Mucosa of gallbladder (tissue), 1 donor: ENCODE measurements at regions not wholly inside any gene's neighbourhood (a gene's known extent, or its start where the extent isn't known, plus 50 kb on each side); places are given as distances from the start of the nearest gene placed in this dataset.
"Not testable (repeated sequence)": the region's sequence is repeated elsewhere in the genome, so short reads cannot be mapped to it uniquely, and the experiment has no call there.

Experiments
- DNase-seq: peaks from one replicate; pipeline ENCODE4 v3.0.0-alpha.2; 2020; ENCODE audit warnings: low spot score
- donor health status: DM: no; HTN: no; CAD: no.

DNA sequence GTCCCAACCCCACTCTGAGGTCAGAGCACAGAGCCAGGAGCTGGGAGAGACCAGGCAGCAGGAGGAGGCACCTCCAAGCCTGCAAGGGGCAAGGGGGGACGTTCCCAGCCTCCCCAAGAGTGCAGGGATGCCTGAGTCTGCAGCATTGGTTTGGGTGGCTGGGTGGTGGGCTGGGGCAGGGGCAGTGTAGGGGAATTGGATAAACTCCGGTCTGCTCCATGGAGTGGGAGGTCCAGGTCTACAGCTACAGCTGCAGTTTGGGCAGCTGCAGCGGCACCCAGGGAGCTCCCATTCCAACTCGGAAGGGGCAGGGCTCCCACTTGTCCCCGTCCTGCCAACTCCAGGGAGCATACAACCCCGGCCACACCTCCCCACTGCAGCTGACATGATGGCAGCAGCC, 617.5 kb upstream of the SEMA6D start:
- DNase-seq: not testable (repeated sequence)

DNA sequence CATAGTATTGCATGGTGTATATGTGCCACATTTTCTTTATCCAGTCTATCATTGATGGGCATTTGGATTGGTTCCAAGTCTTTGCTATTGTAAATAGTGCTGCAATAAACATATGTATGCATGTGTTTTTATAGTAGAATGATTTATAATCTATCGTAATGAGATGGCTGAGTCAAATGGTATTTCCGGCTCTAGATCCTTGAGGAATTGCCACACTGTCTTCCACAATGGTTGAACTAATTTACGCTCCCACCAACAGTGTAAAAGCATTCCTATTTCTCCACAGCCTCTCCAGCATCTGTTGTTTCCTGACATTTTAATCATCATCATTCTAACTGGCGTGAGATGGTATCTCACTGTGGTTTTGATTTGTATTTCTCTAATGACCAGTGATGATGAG, 608.5 kb upstream of the SEMA6D start:
- DNase-seq: not testable (repeated sequence)

DNA sequence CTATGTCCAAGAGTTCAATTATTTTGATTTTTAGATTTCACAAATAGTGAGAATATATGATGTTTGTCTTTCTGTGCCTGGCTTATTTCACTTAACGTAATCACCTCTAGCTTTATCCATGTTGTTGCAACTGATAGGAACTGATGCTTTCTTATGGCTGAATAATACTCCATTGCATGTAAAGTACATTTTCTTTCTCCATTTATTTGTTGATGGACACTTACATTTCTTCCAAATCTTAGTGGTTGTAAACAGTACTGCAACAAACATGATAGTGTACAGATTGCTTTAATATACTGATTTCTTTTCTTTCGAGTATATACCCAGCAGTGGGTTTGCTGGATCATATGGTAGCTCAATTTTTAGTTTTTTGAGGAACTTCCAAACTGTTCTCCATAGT, 600.6 kb upstream of the SEMA6D start:
- no peak for DNase-seq

DNA sequence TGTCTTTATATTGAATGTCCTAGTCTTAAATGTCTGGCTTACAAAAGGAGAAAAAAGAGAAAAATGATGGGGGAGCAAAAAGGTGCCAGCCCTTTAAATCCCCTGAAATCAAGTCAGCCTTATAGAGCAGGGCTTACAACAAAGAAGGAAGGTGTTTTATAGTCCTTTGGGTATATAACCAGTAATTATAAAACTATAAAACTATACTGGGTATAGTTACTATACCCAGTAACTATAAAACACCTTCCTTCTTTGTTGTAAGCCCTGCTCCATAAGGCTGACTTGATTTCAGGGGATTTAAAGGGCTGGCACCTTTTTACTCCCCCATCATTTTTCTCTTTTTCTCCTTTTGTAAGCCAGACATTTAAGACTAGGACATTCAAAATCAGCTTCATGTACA, 598.0 kb upstream of the SEMA6D start:
- DNase-seq: no peak

DNA sequence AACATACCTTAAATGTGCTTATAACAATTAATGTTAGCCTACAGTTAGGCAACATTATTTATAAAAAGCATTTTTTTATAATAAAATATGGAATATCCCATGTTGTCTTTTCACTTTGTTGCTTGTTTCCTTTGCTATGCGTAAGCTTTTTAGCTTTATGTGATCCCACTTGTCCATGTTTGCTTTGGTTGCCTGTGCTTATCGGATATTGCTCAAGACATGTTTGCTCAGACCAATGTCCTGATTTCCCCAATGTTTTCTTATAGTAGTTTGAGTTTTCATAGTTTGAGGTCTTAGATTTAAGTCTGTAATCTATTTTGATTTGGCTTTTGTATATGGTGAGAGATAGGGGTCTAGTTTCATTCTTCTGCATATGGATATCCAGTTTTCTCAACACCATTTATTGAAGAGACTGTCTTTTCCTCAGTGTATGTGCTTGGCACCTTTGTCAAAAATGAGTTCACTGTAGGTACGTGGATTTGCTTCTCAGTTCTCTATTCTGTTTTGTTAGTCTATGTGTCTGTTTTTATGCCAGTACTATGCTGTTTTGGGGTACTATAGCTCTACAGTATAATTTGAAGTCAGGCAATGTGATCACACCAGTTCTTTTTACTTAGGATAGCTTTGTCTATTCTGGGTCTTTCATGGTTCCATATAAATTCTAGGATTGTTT, 592.7 kb upstream of the SEMA6D start:
- no peak for DNase-seq

DNA sequence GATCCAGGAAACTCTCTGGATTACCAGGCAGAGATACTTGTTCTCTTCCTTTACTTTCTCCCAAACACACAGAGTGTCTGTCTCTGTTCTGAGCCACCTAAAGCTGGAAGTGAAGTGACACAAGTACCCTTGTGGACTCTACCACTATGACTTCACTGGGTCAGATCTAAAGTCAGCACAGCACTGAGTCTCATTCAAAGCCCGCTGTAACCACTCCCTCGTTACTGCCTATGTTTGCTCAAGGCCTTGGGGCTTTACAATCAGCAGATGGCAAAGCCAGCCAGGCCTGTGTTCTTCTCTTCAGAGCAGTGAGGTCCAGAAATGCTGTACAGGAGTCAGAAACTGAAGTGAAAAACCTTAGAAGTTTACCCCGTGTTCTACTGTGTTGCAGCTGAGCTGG, 588.3 kb upstream of the SEMA6D start:
- DNase-seq: no peak

DNA sequence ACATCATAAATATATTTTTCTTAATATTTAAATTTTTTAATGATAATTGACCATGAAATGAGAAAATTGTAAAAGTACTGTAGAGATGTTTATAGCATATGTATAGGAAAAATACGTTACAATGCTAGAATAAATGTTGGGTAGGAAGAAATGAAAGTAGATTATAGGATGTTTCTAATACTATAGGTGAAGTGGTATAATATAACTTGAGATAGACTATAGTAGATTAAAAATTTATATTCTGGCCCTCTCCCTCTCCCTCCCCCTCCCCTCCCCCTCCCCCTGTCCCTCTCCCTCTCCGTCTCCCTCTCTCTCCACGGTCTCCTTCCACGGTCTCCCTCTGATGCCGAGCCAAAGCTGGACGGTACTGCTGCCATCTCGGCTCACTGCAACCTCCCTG, 585.9 kb upstream of the SEMA6D start:
- not testable (repeated sequence) for DNase-seq

DNA sequence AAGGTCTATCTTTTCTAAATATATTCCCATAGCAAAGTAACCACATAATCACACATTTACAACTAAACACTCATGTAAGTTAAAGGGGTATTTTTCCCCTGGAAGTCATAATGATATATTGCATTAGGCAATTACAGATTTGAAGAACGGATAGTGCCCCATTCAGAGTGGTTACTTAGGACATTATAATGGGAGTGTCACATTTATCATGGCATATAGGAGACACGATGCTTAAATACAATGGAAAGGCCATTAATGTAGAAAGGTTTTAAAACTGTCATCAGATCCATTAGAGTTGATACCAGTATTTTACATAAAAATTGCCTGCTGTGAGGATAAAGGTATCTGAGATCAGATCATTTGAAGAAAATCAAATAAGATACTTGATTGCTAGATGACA, 582.0 kb upstream of the SEMA6D start:
- no peak for DNase-seq

DNA sequence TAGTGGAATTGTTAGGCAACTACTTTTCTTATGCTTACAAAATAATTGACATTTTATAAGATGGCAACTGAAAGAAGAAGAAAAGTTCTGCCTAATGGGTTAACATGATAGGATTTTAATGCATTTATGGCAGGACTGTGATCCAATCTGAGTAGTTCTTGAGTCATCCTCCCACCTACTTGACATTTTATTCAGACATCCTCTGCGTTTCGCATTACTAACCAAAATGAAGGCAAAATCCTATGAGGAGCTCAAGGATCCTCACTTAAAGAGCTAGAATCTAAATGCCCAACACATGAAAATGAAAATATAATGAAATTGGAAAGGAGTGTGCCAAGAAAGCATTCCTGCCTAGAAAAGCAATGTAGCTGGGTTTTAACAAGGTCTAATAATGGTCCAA, 581.1 kb upstream of the SEMA6D start:
- no peak for DNase-seq

DNA sequence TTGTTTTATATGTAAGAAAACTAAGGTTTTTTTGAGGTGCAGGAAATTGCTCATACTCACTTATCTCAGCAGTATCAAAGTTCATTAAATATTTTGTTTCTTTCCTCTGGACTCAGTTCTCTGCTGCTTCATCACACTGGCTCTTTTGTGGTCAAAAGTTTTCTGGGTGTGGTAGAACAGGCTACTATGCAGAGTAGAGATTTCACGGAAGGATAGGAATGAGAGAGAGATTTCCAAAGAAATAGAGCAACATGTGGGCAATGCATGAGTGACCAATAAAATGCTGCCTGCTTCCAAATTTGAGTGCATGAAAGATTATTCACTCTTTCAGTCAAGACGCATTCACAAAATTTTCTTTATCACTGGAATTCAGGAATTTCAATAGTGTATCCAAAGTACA, 577.3 kb upstream of the SEMA6D start:
- DNase-seq: no peak

DNA sequence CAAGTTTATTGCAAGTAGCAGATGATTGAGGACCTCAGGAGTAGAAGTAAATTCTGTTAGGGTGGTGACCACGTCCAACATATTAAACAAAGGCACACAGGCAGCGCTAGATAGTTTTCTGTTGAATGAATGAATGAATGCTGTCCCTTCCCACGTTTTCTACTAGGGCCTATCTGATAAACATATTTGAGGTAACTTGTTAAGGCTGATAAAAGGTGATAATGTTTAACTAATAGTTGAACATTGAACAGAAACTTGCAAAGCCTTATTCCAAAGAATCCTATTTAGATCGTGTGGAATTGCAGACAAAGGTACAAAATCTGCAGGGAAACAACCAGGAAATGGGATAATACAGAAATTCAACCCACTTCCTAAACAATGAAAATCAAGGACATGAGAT, 559.5 kb upstream of the SEMA6D start:
- no peak for DNase-seq

DNA sequence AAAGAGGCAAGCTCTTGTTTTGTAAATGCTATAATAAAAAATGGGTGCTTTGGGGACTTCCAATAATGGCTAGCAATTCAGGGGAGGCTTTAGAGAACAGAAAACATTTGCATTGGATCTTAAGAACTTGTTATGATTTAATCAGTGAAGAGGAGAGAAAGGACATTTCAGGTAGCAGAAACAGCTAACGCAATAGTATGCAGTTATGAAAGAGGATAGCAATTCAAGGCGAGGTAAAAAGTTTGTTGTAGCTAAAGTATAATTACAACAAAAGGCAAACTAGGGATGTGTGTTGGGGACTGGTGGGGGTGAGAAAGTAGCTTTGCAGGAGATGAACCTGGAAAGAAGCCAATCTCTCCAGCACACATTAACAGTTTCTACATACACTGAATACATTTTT, 558.7 kb upstream of the SEMA6D start:
- no peak for DNase-seq

DNA sequence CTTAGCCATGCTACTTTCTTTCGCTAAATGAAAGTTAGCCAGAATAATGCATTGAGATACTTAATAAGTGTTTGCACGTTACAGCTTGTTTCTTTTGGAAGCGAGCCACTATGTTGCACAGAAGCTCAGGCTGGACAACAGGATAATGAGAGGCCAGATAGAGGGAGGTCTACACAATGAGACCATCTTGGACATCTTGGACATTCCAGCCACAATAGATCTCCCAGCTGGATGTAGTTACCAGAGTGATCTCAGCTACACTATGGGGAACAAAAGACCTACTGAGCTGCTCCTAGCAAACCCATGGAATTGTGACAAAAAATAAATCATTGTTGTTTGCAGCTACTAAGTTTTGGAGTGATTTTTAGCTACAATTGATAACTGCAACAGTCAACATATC, 540.1 kb upstream of the SEMA6D start:
- no peak for DNase-seq

DNA sequence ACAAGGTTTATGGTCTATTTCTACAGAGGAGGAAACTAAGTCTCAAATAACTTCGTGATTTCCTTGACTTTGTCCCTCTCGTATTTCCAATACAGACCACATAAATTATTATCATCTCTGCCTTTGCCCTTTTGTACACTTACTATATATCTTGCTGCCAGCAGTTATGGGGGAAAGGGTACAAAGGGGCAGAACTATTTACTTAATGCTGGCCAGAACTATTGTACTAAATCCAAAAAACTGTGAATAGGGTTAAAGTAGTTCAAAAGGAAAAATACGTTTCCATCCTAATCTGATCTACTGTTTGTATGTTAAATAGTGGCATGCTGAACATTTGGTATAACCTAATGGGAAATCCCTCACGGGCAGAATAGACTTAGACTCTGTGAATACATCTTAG, 537.3 kb upstream of the SEMA6D start:
- no peak for DNase-seq

DNA sequence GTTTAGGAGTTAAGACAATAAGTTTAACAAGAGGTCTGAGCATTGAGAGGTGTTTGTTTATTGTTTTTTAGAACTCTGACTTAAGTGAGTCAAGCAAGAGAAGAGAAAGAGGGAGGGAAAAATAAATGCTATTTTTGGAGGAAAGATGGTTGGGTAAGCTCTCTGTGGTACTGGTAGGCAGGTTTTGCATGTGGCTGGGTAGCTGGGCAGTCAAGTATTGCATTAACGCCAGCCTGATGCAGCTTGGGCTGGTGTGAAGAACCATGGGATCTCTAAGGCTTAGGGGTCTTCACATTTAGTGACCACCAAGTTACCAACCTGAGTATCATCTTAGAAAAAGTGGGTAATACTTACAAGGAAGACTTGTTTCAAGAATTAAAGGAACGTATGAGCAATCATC, 534.5 kb upstream of the SEMA6D start:
- no peak for DNase-seq

DNA sequence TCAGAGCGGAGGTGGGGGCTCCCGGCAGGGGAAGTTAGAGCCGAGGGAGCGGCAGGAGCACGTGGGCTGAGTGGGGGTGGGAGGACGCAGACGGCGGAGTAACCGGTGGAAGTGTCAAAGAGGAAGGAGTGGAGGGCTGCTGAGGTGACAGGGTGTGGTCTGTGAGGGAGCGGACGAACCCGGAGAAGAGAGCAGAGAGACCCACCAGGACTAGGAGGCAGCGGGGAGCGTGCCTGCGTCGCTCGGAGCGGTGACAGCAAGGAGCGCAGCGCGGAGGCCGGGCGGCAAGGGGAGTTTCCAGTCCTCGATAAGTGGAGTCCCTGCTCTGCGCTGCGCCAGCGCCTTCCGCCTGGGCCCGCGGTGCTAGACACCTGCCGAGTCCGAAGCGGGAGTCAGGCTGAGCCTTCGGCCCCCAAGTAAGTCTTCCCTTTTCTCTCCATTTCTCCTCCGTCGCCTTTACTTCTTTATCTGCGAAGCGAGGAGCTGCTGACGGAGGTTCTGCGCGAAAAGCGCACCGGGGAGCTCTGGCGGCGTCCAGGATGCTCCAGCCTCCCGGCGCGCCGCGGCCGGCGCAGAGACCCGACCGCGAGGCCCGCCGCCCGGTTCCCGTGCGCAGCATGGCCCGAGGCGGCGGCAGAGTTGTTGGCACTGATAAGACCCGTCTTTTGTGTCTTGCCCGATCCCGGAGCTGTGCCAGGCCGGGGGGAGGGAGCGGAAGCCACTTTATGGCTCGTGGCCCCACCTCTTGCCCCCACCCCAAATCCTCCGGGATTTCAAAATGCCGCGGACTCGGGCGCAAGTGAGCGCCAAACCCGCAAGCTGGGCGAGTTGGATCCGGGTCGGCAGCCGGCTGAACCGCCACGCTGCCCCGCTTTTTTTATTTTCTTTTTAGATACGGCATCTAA, 533.0 kb upstream of the SEMA6D start:
- DNase-seq: no peak

DNA sequence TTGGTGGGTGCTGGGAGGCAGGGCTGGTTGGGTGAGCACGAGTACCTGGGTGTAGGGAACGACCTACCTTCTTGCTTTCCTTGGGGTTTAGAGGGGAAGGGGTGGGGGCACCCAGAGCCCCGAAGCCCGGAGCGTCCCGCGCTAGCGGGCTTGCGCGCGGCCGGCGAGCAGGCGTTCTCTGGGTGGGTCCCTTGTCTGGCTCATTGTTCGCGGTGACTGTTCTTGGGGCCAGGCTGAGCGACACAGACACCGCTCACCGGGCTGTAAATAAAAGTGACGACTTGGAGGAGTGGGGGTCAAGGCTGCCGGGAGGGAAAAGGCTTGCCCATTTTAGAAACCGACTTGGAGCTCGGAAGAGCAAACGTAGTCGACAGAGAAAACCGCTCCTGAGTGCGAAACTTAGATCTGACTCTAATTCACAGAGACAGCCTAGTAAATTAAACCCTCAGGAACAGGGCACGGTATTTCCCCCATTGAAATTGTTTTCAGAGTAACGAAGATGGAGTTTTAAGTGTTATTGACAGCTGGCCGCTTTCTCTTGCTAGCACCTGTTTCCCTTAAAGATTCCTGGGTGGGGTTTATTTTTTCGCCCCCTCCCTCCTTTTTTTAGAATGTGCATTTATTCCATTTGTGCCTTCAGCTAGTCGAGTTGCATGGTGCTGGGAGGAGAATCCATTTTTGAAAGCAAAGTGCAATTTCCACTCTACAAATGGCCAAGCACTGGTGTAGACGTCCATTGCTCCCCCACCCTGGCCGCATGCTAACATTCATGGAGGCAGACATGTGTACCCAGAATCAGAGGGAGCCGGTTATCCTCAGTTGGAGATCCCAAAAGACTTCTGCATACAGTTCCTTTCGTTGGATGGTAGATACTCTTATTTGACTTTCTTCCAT, 532.1 kb upstream of the SEMA6D start:
- no peak for DNase-seq

DNA sequence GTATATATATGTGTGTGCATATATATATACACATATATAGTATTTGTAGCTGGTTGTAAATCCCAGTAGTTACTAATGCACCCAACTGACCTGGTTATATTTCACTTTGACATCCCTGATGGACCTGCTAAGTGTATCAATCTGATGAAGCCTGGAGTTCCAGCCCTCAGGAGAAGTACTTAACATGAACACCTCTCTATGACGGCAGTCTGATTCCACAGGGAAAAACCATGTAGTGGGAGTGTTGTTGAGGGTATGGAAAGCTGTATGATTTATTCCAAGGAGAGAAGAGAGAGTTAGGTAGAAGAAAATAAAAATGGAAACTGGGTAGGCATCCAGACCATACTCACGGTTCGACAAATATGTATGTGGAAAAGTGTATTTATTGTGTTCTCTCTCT, 531.2 kb upstream of the SEMA6D start:
- no peak for DNase-seq

DNA sequence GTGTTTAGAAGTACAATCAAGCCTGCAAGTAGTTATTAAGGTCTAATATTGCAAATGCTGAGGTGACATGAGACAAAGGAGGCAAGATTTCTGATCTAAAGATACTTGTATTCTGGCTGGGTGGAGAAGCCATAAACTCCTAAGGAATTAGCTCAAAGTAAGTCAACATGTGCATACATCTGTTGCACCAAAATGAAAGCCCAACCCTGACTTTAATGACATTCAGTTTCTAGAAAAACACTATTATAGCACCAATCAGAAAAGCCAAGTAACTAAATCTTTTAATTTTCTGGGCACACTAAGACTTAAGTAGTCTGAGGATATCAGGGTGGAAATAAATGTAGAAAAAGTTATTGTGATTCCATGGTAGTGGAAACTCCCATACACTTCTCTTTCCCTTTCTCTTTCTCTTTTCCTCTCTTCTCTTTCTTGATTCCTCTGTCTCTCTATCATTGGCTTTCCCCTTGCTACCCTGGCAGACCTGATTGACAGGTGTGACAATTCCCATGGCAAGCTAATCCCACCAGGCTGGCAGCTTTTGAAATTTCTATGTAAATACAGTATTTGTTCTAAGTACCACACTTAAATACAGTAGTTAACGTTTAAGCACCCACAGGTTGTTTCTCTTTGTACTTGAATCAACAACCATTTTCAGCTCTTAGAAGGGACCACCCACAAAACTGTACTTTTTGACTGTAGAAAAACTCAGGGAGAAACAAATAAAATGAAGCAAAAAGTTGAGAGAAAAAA, 528.4 kb upstream of the SEMA6D start:
- no peak for DNase-seq

DNA sequence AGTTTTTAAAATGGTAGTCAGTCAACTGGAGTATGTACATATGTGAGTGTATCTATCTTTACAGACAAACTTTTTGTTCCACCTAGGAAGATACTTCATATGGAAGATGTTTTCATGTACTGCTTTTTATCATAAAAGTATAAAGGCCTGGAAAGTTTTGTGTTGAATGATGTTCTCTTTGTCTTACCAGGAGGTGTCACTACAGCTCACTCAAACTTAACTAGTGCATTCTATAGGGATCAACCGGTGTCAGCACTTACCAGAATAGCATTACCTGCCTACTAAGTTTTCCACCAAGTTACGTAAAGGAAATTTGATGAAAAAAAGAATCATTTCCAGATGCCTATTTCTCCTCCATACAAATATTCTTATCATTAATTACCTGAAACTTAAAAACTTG, 522.6 kb upstream of the SEMA6D start:
- DNase-seq: no peak

DNA sequence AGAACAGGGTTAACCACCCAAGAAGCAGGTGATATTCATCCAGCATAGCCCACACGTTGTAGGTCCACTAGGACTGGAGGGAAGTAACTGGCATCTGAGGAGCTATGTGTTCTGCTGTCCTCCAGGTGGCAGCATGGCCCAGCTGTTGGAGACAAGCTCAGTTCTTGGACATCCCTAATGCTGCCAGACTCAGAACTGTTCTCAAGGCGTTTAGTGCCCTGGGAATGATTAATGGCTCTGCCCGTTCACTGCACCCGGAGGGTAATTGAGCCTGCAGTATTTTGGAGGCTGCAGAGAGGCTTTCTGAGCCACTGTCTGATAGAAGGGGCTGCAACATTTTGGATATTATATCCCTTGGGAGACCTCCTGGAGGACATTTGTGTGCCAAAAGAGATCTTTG, 521.3 kb upstream of the SEMA6D start:
- peak; percentile 76 for DNase-seq

DNA sequence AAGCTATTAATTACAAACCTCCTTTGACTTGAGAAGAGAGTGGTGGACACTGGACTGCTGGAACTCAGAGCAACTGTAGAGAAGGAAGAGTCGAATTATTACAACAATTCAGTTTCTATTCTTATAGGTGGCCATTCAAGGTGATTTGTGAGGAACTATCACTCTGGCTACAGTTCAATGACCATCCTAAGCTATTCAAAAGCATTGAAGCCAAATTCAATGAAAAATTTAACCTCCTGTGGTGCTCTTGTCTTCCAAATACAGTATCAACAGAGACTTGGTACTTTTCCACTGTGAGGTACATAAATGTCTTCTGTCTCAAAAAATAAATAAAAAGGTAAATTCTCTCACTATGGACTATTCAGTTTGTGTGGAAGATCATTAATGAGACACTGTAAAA, 513.3 kb upstream of the SEMA6D start:
- no peak for DNase-seq
